Progenitor cell of endocrine pancreas (in vitro differentiated cells): ENCODE measurements at regions not wholly inside any gene's neighbourhood (a gene's known extent, or its start where the extent isn't known, plus 50 kb on each side); places are given as distances from the start of the nearest gene placed in this dataset.

Source experiments
- DNase-seq: peaks from one replicate; pipeline ENCODE4 v3.0.0; 2021; ENCODE audit warnings: low spot score; ENCODE audit not compliant: unreplicated experiment
- H3K27ac Mint-ChIP-seq: 2 replicates; pipeline ENCODE4 v1.8.0; 2021; ENCODE audit warnings: mild to moderate bottlenecking, moderate library complexity, mixed read lengths
- H3K27me3 Mint-ChIP-seq: 2 replicates; pipeline ENCODE4 v1.8.0; 2021; ENCODE audit warnings: mixed read lengths
- H3K36me3 Mint-ChIP-seq: 2 replicates; pipeline ENCODE4 v1.8.0; 2022; ENCODE audit warnings: mixed read lengths; ENCODE audit not compliant: insufficient read depth
- H3K4me1 Mint-ChIP-seq: 2 replicates; pipeline ENCODE4 v1.8.0; 2021; ENCODE audit warnings: low read depth, mixed read lengths
- H3K4me3 Mint-ChIP-seq: 2 replicates; pipeline ENCODE4 v1.8.0; 2021; ENCODE audit warnings: low read depth, mild to moderate bottlenecking, moderate library complexity, mixed read lengths
- H3K9me3 Mint-ChIP-seq: 2 replicates; pipeline ENCODE4 v1.8.0; 2021; ENCODE audit warnings: low read depth, mixed read lengths
- CTCF ChIP-seq: fragments of 200-600 bp; sonication (generic); IDR thresholded peaks from one replicate; pipeline ENCODE4 v1.5.0; 2021; ENCODE audit warnings: antibody characterized with exemption, mild to moderate bottlenecking; ENCODE audit not compliant: unreplicated experiment

DNA sequence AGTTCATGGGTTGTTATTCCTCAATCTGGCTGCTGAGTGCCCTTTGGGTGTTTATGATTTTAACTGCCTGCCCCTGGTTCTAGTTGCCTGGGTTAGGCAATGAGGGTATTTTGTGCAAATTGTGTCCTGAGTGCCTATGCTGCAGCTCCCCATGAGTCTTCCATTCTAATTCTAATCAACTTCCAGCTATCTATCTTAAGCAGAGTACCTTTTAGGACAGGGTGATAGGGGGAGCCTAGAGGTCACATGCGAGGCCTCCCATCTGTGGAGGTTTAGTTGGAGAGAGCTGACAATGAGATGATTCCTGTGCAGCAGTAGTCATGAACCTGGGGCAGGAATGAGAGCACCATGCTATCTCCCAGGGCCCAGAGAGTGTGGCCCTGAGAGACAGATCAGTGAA is 225.9 kb upstream of the PLEKHG7 start:
- Mint-ChIP-seq H3K27ac (no peak overlapping the region), H3K36me3 (no peaks in the 10 kb centered on the region), H3K27me3 (no peaks in the 10 kb centered on the region), H3K4me3 (no peak overlapping the region), H3K9me3 (peaks cover 3% of the 10 kb centered on the region), H3K4me1 (no peaks in the 10 kb centered on the region)
- DNase-seq, result no peak
- TF ChIP-seq CTCF, result no peak

DNA sequence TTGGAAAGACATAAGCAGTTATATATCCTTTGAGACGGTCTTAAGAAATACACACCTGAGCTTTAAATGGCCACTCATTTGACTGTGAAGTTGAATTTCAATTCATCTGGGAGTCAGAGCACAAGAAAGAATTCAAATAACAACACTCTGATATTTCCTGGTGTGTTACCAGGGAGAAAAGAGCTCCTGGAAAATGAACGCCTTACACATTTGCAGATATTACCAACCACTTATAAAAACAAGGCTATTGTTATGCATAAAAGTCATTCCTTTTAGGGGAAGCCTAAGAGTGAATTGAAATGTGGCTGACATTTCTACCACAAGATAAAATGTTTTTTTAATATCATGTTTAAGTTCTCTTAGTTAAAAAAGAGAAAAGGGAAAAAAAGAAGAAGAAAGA is 229.2 kb upstream of the PLEKHG7 start:
- H3K4me3 Mint-ChIP-seq, result no peak overlapping the region
- DNase-seq, result no peak
- no peak overlapping the region for H3K27ac Mint-ChIP-seq
- peaks cover 3% of the 10 kb centered on the region for H3K9me3 Mint-ChIP-seq
- H3K27me3 Mint-ChIP-seq, result no peaks in the 10 kb centered on the region
- no peaks in the 10 kb centered on the region for H3K36me3 Mint-ChIP-seq
- peaks cover 10% of the 10 kb centered on the region for H3K4me1 Mint-ChIP-seq
- TF ChIP-seq CTCF, result no peak

DNA sequence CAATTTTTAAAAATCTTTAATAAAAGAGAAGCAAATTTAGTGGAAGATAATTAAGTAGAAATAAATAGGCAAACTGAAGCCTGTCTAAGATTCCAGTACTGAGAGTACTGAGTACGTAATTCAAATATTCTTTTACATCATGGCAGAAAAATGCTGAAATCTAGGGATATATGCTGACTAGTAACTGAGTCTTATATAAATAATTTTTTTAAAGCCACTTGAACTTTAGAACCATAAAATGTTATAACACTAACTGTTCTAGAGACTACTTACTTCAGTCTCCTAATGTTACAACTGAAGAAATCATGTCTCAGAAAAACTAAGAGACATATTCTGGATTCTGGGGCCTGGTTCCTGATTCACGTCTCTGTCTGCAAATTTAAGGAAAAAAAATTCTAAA is 230.6 kb upstream of the PLEKHG7 start:
- no peak overlapping the region for H3K4me3 Mint-ChIP-seq
- DNase-seq, result no peak
- H3K4me1 Mint-ChIP-seq, result peaks cover 22% of the 10 kb centered on the region
- no peaks in the 10 kb centered on the region for H3K36me3 Mint-ChIP-seq
- no peaks in the 10 kb centered on the region for H3K27me3 Mint-ChIP-seq
- peaks cover 3% of the 10 kb centered on the region for H3K9me3 Mint-ChIP-seq
- no peak overlapping the region for H3K27ac Mint-ChIP-seq
- TF ChIP-seq CTCF, result no peak

DNA sequence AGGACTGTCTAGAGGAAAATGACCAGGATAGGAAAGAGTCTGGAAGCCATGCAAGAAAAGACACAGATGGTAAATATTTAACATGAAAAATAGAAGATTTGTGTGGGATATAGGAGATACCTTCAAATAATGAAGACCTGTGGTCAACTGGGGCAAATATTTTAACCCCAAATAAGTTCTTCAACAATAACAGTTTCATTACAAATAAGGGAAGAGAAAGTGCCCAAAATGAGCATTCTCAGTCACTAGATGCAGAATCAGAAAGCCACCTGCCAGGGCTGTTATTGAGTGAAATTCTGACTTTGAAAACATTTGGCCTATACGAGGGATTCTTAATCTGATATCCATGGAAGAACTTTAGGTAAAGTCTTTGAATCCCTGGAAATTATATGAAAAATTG is 231.2 kb upstream of the PLEKHG7 start:
- Mint-ChIP-seq H3K4me3 (no peak overlapping the region), H3K4me1 (peaks cover 28% of the 10 kb centered on the region), H3K36me3 (no peaks in the 10 kb centered on the region), H3K9me3 (peaks cover 3% of the 10 kb centered on the region), H3K27ac (no peak overlapping the region), H3K27me3 (no peaks in the 10 kb centered on the region)
- no peak for DNase-seq
- no peak for TF ChIP-seq CTCF

- Mint-ChIP-seq H3K4me1 (peaks cover 37% of the 10 kb centered on the region), H3K27ac (no peak overlapping the region), H3K4me3 (no peak overlapping the region), H3K27me3 (no peaks in the 10 kb centered on the region), H3K36me3 (no peaks in the 10 kb centered on the region), H3K9me3 (peaks cover under 1% of the 10 kb centered on the region)
- TF ChIP-seq CTCF, result no peak
- no peak for DNase-seq
Observed at GRCh38 chr12:92470608-92471021, 232.2 kb upstream of the PLEKHG7 start.
